Aorta (tissue), 5 donors: ENCODE measurements at regions not wholly inside any gene's neighbourhood (a gene's known extent, or its start where the extent isn't known, plus 50 kb on each side); places are given as distances from the start of the nearest gene placed in this dataset.
"Not testable (repeated sequence)": the region's sequence is repeated elsewhere in the genome, so short reads cannot be mapped to it uniquely, and the experiment has no call there.

ENCODE experiments used
- ATAC-seq: fragments of 200-7000 bp; cut with Tn5 transposase; one replicate; pipeline ENCODE4 v1.9.1; 2022; ENCODE audit warnings: moderate library complexity; ENCODE audit not compliant: low FRiP score
- DNase-seq, 2 donors: peaks; one replicate each; pipeline ENCODE4 v3.0.0-alpha.2; 2020
- H3K27ac ChIP-seq, 2 donors: one replicate each; pipeline ENCODE4 v1.5.1; 2013; ENCODE audit warnings: low read length in 2 of 2, mild to moderate bottlenecking in 2 of 2, moderate library complexity in 2 of 2, control low read depth in 1 of 2, inconsistent platforms in 1 of 2, low read depth in 1 of 2
- H3K27me3 ChIP-seq, 2 donors: one replicate each; pipeline ENCODE4 v1.6.1; 2013; ENCODE audit warnings: control low read depth in 1 of 2, low read length in 1 of 2, mild to moderate bottlenecking in 1 of 2, moderate library complexity in 1 of 2; ENCODE audit not compliant: insufficient read depth in 2 of 2, control insufficient read depth in 1 of 2
- H3K36me3 ChIP-seq, 2 donors: one replicate each; pipeline ENCODE4 v1.6.1; 2013; ENCODE audit warnings: control low read depth in 1 of 2, low read length in 1 of 2, mild to moderate bottlenecking in 1 of 2; ENCODE audit not compliant: insufficient read depth in 2 of 2, control insufficient read depth in 1 of 2
- H3K4me1 ChIP-seq, 2 donors: one replicate each; pipeline ENCODE4 v1.6.1; 2013; ENCODE audit warnings: low read length in 2 of 2, control low read depth in 1 of 2, mild to moderate bottlenecking in 1 of 2, moderate library complexity in 1 of 2; ENCODE audit not compliant: insufficient read depth in 2 of 2, control insufficient read depth in 1 of 2
- H3K4me3 ChIP-seq, 2 donors: one replicate each; pipeline ENCODE4 v1.5.1; 2013; ENCODE audit warnings: low read length in 2 of 2, control low read depth in 1 of 2, mild to moderate bottlenecking in 1 of 2
- H3K9me3 ChIP-seq: one replicate; pipeline ENCODE4 v1.6.1; 2013; ENCODE audit warnings: mild to moderate bottlenecking, low read length; ENCODE audit not compliant: control insufficient read depth
- WGBS, 2 donors: extraction: QIAGEN DNeasy Blood & Tissue Kit; methylation state at CpG; one replicate each; pipeline ENCODE4 v1.1.7; 2013; 5-methylcytosine and 5-hydroxymethylcytosine counted together
- intact Hi-C, 2 donors: fragments of 100-400 bp; cut with DNase I; formaldehyde crosslinking; loops; one replicate each; pipeline versions ENCODE4 v1.14.2 to v1.15.0; 2022
- donor health status: healthy with polysubstance abuse.
- donor health status: Bipolar disorder and iron deficiency.
- donor health status: DM: no; HTN: no; CAD: no.
- donor health status: DM: no; HTN: no; CAD: no.
- donor health status: DM: yes; HTN: yes; CAD: no.

DNA sequence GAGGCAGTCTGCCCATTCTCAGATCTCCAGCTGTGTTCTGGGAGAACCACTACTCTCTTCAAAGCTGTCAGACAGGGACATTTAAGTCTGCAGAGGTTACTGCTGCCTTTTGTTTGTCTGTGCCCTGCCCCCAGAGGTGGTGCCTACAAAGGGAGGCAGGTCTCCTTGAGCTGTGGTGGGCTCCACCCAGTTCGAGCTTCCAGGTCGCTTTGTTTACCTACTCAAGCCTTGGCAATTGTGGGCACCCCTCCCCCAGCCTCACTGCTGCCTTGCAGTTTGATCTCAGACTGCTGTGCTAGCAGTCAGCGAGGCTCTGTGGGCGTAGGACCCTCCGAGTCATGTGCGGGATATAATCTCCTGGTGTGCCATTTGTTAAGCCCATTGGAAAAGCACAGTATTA, 640.9 kb upstream of the SYNCRIP start:
- H3K4me3 ChIP-seq, H3K27ac ChIP-seq, H3K9me3 ChIP-seq, H3K36me3 ChIP-seq, H3K27me3 ChIP-seq, ATAC-seq, DNase-seq, intact Hi-C loops, H3K4me1 ChIP-seq: not testable (repeated sequence)
- 84 to 92% methylated on average over 5 to 6 of the region's 6 CpGs for WGBS, 2 donors

DNA sequence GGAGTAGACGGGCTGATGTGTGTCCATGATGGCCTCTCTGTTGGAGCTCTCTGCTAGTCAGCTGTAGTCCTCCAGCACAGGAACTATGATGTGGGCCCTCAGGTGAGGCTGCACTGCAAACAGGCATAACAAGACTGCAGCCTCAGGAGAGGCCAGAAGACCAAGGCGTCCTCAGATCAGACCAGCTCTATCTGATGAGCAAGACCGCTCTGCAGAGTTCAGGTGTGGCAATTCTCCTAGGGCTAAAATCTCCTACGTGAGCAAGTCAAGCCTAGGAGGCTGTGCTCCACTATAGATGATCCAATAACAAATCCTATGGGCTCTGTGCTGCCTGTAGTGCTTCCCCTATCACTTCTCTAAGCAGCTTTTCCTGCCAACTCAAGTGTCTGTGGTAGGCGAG, 633.4 kb upstream of the SYNCRIP start:
- Histone ChIP-seq H3K27ac (no peak overlapping the region), H3K4me3 (no peak overlapping the region), H3K27me3 (no peaks in the 10 kb centered on the region), H3K9me3 (no peaks in the 10 kb centered on the region), H3K4me1 (no peaks in the 10 kb centered on the region), H3K36me3 (no peaks in the 10 kb centered on the region)
- intact Hi-C loops: no loop called here
- ATAC-seq: peak; percentile 29
- WGBS, 2 donors: 79 to 81% methylated on average over 5 of the region's 5 CpGs
- DNase-seq: no peak

DNA sequence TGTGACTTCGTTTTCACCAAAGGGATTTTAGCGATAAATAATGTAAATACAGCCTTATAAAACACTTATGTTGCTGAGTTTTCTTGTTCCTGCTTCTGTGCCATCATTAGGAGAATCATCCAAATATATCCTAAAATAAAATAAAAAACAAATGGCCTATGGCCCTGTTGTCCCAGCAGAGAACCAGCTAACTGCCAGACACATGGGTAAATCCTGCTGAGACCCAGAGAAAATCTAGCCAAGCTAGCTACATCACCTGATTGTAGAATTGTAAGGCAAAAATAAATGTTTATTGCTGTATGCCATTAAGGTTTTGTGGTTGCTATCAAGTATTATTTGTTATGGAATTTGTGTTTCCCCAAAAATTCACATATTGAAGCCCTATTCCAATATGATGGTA, 631.2 kb upstream of the SYNCRIP start:
- Histone ChIP-seq H3K27ac (no peak overlapping the region), H3K4me1 (no peaks in the 10 kb centered on the region), H3K27me3 (no peaks in the 10 kb centered on the region), H3K9me3 (no peaks in the 10 kb centered on the region), H3K4me3 (no peak overlapping the region), H3K36me3 (no peaks in the 10 kb centered on the region)
- intact Hi-C loops: no loop called here
- 83 to 84% methylated on average over 2 of the region's 2 CpGs for WGBS, 2 donors
- DNase-seq: no peak
- no peak for ATAC-seq

DNA sequence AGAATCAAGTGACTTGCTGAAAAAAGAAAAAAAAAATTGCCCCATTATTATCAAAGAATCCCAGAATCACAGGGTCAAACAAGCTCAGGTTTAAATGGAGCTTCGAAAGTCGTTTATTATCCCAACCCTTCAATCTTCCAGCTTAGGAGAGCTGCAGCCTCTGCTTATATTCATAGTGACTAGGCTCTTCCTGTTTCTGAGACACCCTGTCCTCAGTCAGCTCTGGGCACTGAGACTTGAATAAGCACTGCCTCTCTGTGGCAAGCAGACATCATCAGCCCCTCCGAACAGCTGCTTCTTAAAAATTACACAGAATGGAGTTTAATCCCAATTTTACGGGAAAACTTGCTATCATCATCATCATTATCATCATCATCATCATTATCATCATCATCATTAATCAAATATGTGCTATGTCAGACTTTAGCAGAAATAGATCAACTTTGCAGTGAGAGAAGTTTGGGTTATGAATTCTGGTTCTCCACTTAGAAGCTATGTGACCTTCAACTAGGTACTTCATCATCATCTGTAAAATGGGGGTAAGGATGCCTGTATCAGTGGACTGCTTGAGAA, 614.0 kb upstream of the SYNCRIP start:
- Histone ChIP-seq H3K4me1 (no peaks in the 10 kb centered on the region), H3K36me3 (no peaks in the 10 kb centered on the region), H3K27ac (no peak overlapping the region), H3K9me3 (no peaks in the 10 kb centered on the region), H3K4me3 (no peak overlapping the region), H3K27me3 (no peaks in the 10 kb centered on the region)
- no peak for ATAC-seq
- no peak for DNase-seq
- intact Hi-C loops: no loop called here
- WGBS, 2 donors: 61 to 70% methylated on average over 4 of the region's 4 CpGs

DNA sequence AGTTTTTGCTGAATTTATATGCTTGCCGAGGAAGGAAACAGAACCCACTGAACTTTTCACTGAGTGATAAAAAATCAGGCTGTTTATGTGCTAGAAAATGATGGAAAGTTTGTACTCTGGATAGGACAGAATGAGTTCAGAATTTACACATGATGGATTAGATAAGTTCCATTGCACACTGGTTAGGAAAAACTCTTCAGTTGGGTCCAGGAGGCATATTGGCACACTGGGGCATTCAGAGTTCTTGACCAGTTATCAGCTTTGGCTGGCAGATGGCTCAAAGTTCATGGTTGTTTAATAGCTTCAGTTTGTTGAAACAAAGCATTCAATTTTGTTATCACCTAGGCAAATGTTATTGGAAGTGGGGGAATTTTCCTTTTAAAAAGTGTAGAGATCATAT, 613.3 kb upstream of the SYNCRIP start:
- Histone ChIP-seq H3K9me3 (no peaks in the 10 kb centered on the region), H3K27me3 (no peaks in the 10 kb centered on the region), H3K4me1 (no peaks in the 10 kb centered on the region), H3K4me3 (no peak overlapping the region), H3K27ac (no peak overlapping the region), H3K36me3 (no peaks in the 10 kb centered on the region)
- 3 to 9% methylated on average over 1 of the region's 1 CpG for WGBS, 2 donors
- DNase-seq (no peak), ATAC-seq (no peak)
- intact Hi-C loops: no loop called here

DNA sequence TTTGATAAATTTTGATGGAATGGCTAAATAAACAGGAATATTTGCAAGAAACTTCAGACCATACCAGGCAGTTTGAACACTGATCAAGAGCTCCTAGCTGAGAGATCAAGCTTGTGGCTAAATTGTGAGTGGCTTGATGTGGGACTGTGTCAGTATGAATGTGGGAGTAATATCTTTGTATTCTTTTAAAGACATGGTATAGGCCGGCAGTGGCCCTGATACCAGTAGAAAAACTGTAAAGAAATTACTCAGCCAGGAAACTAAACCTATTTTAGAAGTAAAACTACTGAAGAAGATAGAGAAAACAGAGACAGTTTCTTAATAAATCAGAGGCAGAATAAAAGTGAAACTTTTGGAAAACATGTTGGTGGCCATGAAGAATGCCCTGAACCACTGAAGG, 608.4 kb upstream of the SYNCRIP start:
- H3K27ac ChIP-seq: no peak overlapping the region

DNA sequence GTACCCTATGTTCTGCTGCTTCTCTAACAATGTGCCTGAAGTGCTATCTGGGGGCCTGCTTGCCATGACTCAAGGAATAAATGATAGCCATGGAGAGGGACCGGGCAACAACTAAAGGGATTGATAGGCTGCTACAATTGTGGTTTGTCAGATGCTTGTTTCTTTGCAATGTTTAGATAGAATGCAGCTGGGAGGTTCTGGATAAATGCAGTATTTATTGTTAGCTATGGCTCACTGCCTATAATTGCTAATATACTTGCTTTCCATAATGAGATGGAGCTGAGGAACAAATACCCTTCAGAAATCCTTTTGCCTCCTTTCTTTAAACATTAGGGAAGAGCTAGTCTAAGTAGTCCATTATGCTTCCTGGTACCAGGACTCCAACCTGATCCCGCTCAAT, 575.2 kb upstream of the SYNCRIP start:
- H3K27me3 ChIP-seq: no peaks in the 10 kb centered on the region
- no peaks in the 10 kb centered on the region for H3K4me1 ChIP-seq
- DNase-seq (no peak), ATAC-seq (no peak)
- H3K36me3 ChIP-seq: no peaks in the 10 kb centered on the region
- no peak overlapping the region for H3K4me3 ChIP-seq
- 40 to 87% methylated on average over 2 of the region's 2 CpGs for WGBS, 2 donors
- intact Hi-C loops: no loop called here
- no peaks in the 10 kb centered on the region for H3K9me3 ChIP-seq
- H3K27ac ChIP-seq: no peak overlapping the region

More for the DNA sequence above, 608.4 kb upstream of the SYNCRIP start:
- peaks cover 3% of the 10 kb centered on the region for H3K9me3 ChIP-seq
- intact Hi-C loops: no loop called here
- 61 to 68% methylated on average over 1 of the region's 1 CpG for WGBS, 2 donors
- H3K36me3 ChIP-seq: no peaks in the 10 kb centered on the region
- no peak overlapping the region for H3K4me3 ChIP-seq
- no peaks in the 10 kb centered on the region for H3K27me3 ChIP-seq
- H3K4me1 ChIP-seq: no peaks in the 10 kb centered on the region
- no peak for DNase-seq
- ATAC-seq: no peak

DNA sequence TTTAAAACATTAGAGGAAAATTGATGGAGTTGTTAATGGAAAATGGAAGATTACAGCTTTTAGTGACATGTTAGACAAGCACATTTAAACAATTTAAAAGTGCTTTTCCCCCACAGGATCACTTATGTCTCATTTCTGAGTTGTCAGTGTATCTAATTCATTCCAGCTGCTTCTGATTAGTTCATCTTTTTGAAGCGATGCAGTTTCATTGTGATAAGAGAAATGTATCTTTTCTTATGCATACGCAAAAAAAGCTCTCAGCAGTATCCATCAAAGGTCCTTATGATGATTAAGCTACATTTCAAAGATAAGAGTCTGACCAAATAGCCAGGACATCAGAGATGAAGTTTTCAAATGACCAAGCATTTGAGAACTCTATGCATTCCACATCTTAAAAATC, 572.6 kb upstream of the SYNCRIP start:
- Histone ChIP-seq H3K27ac (no peak overlapping the region), H3K9me3 (no peaks in the 10 kb centered on the region), H3K4me1 (no peaks in the 10 kb centered on the region), H3K4me3 (no peak overlapping the region), H3K27me3 (no peaks in the 10 kb centered on the region), H3K36me3 (no peaks in the 10 kb centered on the region)
- 35 to 38% methylated on average over 2 of the region's 2 CpGs for WGBS, 2 donors
- no peak for DNase-seq
- intact Hi-C loops: no loop called here
- ATAC-seq: no peak

DNA sequence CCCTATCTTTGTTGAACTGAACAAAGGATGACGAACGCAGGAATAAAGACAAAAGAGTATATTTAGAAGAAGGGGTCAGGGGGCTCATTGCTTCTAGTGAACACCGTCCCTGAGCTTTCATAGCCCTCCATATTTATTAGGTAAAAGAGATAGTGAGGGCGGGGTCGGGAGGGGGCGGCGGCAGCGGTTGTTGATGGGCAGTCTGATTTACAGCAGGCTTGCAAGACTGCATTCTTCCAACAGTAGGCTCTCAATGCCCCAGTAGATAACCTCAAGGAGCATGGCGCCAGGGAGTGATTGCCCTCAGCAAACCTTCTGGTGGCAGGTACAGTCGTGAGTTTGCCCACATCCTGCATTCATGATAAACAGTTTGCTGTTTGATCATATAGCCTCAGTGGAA, 563.3 kb upstream of the SYNCRIP start:
- peak in 1 of 2 donors; percentile 55 for DNase-seq

More for the DNA sequence above, 563.3 kb upstream of the SYNCRIP start:
- intact Hi-C loops: no loop called here
- ATAC-seq: no peak
- WGBS, 2 donors: 91% methylated on average over 10 of the region's 10 CpGs
- Histone ChIP-seq H3K27ac (no peak overlapping the region), H3K27me3 (no peaks in the 10 kb centered on the region), H3K4me3 (no peak overlapping the region), H3K4me1 (no peaks in the 10 kb centered on the region), H3K9me3 (peaks cover 2% of the 10 kb centered on the region), H3K36me3 (no peaks in the 10 kb centered on the region)
